ENCODE measurements at regions not wholly inside any gene's neighbourhood (a gene's known extent, or its start where the extent isn't known, plus 50 kb on each side); places are given as distances from the start of the nearest gene placed in this dataset.

- TF ChIP-seq CTCF (IDR thresholded peaks at IDR 0.05) (no peak), POLR2A (IDR thresholded peaks at IDR 0.05) (no peak), EP300 (IDR thresholded peaks at IDR 0.05) (peak in 3 of 4 donors; percentile 35 to 65 (median 63)), POLR2AphosphoS5 (IDR thresholded peaks at IDR 0.05) (peak; percentile 75 to 90 (median 84))
Observed at GRCh38 chr15:66883284-66883911, 181.4 kb downstream of the SMAD6 start.
